Kidney (tissue), 13 donors: ENCODE measurements at regions not wholly inside any gene's neighbourhood (a gene's known extent, or its start where the extent isn't known, plus 50 kb on each side); places are given as distances from the start of the nearest gene placed in this dataset.
A peak's percentile ranks its signal among the peaks of the same experiment; 100 is the strongest.

ENCODE experiments used
- DNase-seq, 5 donors: peaks; one replicate each; pipeline ENCODE4 v3.0.0-alpha.2; 2013 to 2020
- FAIRE-seq: peaks from 2 replicates; lab custom pipeline; 2012; peaks lifted over from hg19 to GRCh38; lab: Jason Lieb, UNC
- H3K27ac ChIP-seq, 2 donors: one replicate each; pipeline ENCODE4 v1.7.0; 2013; ENCODE audit warnings: low read depth in 2 of 2, low read length in 2 of 2, inconsistent platforms in 1 of 2
- H3K27me3 ChIP-seq: one replicate; pipeline ENCODE4 v1.7.1; 2013; ENCODE audit warnings: low read length, inconsistent platforms; ENCODE audit not compliant: control insufficient read depth, insufficient read depth
- H3K36me3 ChIP-seq, 3 donors: one replicate each; pipeline versions ENCODE4 v1.7.0 to v1.7.1; 2013; ENCODE audit warnings: low read length in 3 of 3, control low read depth in 1 of 3, inconsistent platforms in 1 of 3; ENCODE audit not compliant: insufficient read depth in 3 of 3, control insufficient read depth in 2 of 3
- H3K4me1 ChIP-seq, 3 donors: one replicate each; pipeline versions ENCODE4 v1.7.0 to v1.7.1; 2013; ENCODE audit warnings: low read length in 3 of 3, inconsistent platforms in 1 of 3, low read depth in 1 of 3; ENCODE audit not compliant: control insufficient read depth in 2 of 3, insufficient read depth in 2 of 3
- H3K4me3 ChIP-seq, 3 donors: one replicate each; pipeline versions ENCODE4 v1.7.0 to v1.8.1; 2013; ENCODE audit warnings: low read length in 3 of 3, control low read depth in 1 of 3, inconsistent platforms in 1 of 3
- H3K9ac ChIP-seq, 3 donors: one replicate each; pipeline versions ENCODE4 v1.7.0 to v1.7.1; 2013; ENCODE audit warnings: low read length in 3 of 3, control low read depth in 1 of 3, inconsistent platforms in 1 of 3
- H3K9me3 ChIP-seq, 3 donors: one replicate each; pipeline versions ENCODE4 v1.7.0 to v1.7.1; 2013; ENCODE audit warnings: low read length in 3 of 3, control low read depth in 1 of 3, inconsistent platforms in 1 of 3; ENCODE audit not compliant: control insufficient read depth in 2 of 3, insufficient read depth in 1 of 3
- CTCF ChIP-seq: IDR thresholded peaks from 3 replicates; pipeline ENCODE4 v1.5.1; 2012; ENCODE audit warnings: mild to moderate bottlenecking, moderate library complexity, borderline replicate concordance; ENCODE audit not compliant: insufficient read depth; ENCODE audit errors: extremely low read depth
- intact Hi-C: fragments of 100-400 bp; cut with DNase I; formaldehyde crosslinking; loops from one replicate; pipeline ENCODE4 v1.11.1; 2022
- donor health status: control.
- donor health status: control.
- donor health status: control.
- donor health status: control.
- donor health status: control.
- donor health status: DM: yes; HTN: yes; CAD: no.
- donor health status: Normal renal cell carcinoma (clear cell type).

DNA sequence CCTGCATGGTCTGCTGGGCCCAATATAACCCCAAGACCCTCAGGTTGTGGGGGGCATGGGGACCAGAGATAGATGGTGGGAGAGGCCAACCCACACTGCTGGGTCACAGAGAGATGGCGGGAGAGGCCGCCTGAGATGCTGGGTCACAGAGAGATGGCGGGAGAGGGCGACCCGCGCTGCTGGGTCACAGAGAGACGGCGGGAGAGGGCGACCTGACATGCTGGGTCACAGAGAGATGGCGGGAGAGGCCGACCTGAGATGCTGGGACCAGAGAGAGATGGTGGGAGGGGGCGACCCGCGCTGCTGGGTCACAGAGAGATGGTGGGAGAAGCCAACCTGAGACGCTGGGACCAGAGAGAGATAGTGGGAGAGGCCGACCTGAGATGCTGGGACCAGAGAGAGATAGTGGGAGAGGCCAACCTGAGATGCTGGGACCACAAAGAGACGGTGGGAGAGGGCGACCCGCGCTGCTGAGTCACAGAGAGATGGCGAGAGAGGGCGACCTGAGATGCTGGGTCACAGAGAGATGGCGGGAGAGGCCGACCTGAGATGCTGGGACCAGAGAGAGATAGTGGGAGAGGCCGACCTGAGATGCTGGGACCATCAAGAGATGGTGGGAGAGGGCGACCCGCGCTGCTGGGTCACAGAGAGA, 133.2 kb downstream of the DLL1 start:
- no peak overlapping the region for H3K27ac ChIP-seq
- intact Hi-C loops = no loop called here
- H3K27me3 ChIP-seq = no peaks in the 10 kb centered on the region
- TF ChIP-seq CTCF = no peak
- DNase-seq = peak in 1 of 5 donors; percentile 38
- H3K9ac ChIP-seq = no peak overlapping the region
- H3K4me1 ChIP-seq = peaks cover 0 to under 1% (median 0%) of the 10 kb centered on the region in 3 donors
- no peak overlapping the region for H3K4me3 ChIP-seq
- no peaks in the 10 kb centered on the region for H3K36me3 ChIP-seq
- FAIRE-seq = no peak
- H3K9me3 ChIP-seq = no peaks in the 10 kb centered on the region

- Histone ChIP-seq H3K4me3 (no peak overlapping the region), H3K9me3 (no peaks in the 10 kb centered on the region), H3K4me1 (peaks cover 0 to 2% (median 0%) of the 10 kb centered on the region in 3 donors), H3K9ac (no peak overlapping the region), H3K36me3 (no peaks in the 10 kb centered on the region), H3K27me3 (no peaks in the 10 kb centered on the region), H3K27ac (no peak overlapping the region)
- intact Hi-C loops = no loop called here
- FAIRE-seq (no peak), DNase-seq (peak in 2 of 5 donors; percentile 28 to 58)
- no peak for TF ChIP-seq CTCF
Measured at GRCh38 chr6:170156448-170157375, 134.2 kb downstream of the DLL1 start.

DNA sequence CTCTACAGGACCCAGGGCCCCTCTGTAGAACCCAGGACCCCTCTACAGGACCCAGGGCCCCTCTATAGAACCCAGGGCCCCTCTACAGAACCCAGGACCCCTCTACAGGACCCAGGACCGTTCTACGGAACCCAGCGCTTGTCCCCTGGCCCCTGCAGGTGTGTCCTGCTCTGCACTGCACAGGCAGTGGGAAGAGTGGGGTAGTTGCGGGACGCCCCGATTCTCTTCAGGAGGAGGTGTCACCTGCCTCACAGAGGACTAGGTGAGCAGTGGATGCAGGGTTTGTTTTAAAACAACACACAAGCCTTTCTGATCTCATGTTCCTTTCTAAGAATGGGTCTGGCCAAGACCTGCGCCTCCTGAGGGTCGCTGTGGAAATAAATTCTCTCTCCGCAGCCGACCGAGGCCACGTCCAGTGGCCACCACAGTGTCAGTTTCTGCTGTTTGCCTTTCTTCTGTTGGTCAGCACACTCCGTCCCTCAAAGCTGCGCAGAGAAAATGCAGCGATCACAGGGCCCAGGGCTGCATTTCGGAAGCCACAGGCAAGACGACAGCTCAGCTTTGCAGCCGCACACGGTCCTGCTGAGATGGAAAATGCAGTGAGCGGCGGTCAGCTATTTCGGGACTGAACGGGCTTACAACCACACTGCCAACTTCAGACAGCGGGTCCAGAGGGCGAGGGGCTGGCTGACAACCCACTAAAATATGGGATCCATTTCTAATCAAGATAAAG, 135.2 kb downstream of the DLL1 start:
- Histone ChIP-seq H3K9ac (no peak overlapping the region), H3K9me3 (no peaks in the 10 kb centered on the region), H3K27ac (no peak overlapping the region), H3K4me1 (peaks cover 0 to 2% (median 0%) of the 10 kb centered on the region in 3 donors), H3K4me3 (no peak overlapping the region), H3K27me3 (no peaks in the 10 kb centered on the region), H3K36me3 (no peaks in the 10 kb centered on the region)
- no peak for TF ChIP-seq CTCF
- peak in 1 of 5 donors; percentile 47 for DNase-seq
- intact Hi-C loops = no loop called here
- no peak for FAIRE-seq
